OCI-LY7 (cell line): ENCODE measurements at regions not wholly inside any gene's neighbourhood (a gene's known extent, or its start where the extent isn't known, plus 50 kb on each side); places are given as distances from the start of the nearest gene placed in this dataset.

Experiments
- BruUV-seq: library from RNA; stranded (reverse); fragments of 400-500 nt; replicated peaks from 2 replicates; lab custom pipeline; 2021; lab: Mats Ljungman, UMichigan
- CTCF ChIA-PET: fragments of 300-600 bp; sonication (Branson Sonifier 250); formaldehyde crosslinking; loops from one replicate; lab custom pipeline; 2022; ENCODE audit warnings: antibody characterized with exemption; ENCODE audit not compliant: unreplicated experiment; lab: Charles Lee
- POLR2A ChIA-PET: fragments of 300-600 bp; sonication (Branson Sonifier 250); formaldehyde crosslinking; loops from one replicate; lab custom pipeline; 2022; ENCODE audit warnings: antibody characterized with exemption; lab: Charles Lee
- DNase-seq: peaks from one replicate; pipeline ENCODE4 v3.0.0-alpha.2; 2015; ENCODE audit warnings: low spot score
- H2AFZ ChIP-seq: fragments of 200-600 bp; sonication (generic), shearing (Covaris generic); 2 replicates; pipeline ENCODE4 v1.6.1; 2014; ENCODE audit warnings: mild to moderate bottlenecking, antibody characterized with exemption, low read length, moderate library complexity
- H3K27ac ChIP-seq: fragments of 200-600 bp; sonication (generic); 2 replicates; pipeline ENCODE4 v1.5.1; 2014; ENCODE audit warnings: mixed run types, low read depth, mild to moderate bottlenecking, moderate library complexity, low read length, inconsistent platforms; ENCODE audit not compliant: poor library complexity, severe bottlenecking
- H3K36me3 ChIP-seq: fragments of 200-600 bp; sonication (generic); 2 replicates; pipeline ENCODE4 v1.6.1; 2014; ENCODE audit warnings: mild to moderate bottlenecking, antibody characterized with exemption, low read length, moderate library complexity, mixed read lengths; ENCODE audit not compliant: insufficient read depth
- H3K4me1 ChIP-seq: fragments of 200-600 bp; sonication (generic); 2 replicates; pipeline ENCODE4 v1.5.1; 2014; ENCODE audit warnings: mild to moderate bottlenecking, low read length; ENCODE audit not compliant: insufficient read depth, poor library complexity, severe bottlenecking
- H3K4me2 ChIP-seq: fragments of 200-600 bp; sonication (generic); 2 replicates; pipeline ENCODE4 v1.6.1; 2014; ENCODE audit warnings: mild to moderate bottlenecking, low read length
- H3K4me3 ChIP-seq: fragments of 200-600 bp; sonication (generic); 2 replicates; pipeline ENCODE4 v1.5.1; 2014; ENCODE audit warnings: mild to moderate bottlenecking, low read depth, low read length; ENCODE audit not compliant: poor library complexity, severe bottlenecking
- H3K79me2 ChIP-seq: fragments of 200-600 bp; sonication (generic); 2 replicates; pipeline ENCODE4 v1.6.1; 2016; ENCODE audit warnings: low read depth, mild to moderate bottlenecking, low read length, moderate library complexity, mixed read lengths; ENCODE audit not compliant: insufficient read depth
- H3K9me2 ChIP-seq: fragments of 200-600 bp; sonication (generic); 2 replicates; pipeline ENCODE4 v1.6.1; 2016; ENCODE audit warnings: mild to moderate bottlenecking, low read length, mixed read lengths; ENCODE audit not compliant: insufficient read depth
- H3K9me3 ChIP-seq: fragments of 200-600 bp; sonication (generic); 2 replicates; pipeline ENCODE4 v1.6.1; 2014; ENCODE audit warnings: mild to moderate bottlenecking, mixed run types, low read length, mixed read lengths
- H4K20me1 ChIP-seq: fragments of 200-600 bp; sonication (generic); 2 replicates; pipeline ENCODE4 v1.6.1; 2014; ENCODE audit warnings: mild to moderate bottlenecking, antibody characterized with exemption, low read length, moderate library complexity, mixed read lengths; ENCODE audit not compliant: insufficient read depth
- EZH2phosphoT487 ChIP-seq: fragments of 200-600 bp; sonication (generic); IDR thresholded peaks from 2 replicates; pipeline ENCODE4 v1.6.1; 2018; ENCODE audit warnings: low read depth, borderline replicate concordance, mild to moderate bottlenecking, mixed run types, antibody characterized with exemption, low read length, moderate library complexity, mixed read lengths
- intact Hi-C: fragments of 100-400 bp; cut with micrococcal nuclease; formaldehyde crosslinking; loops from one replicate; pipeline ENCODE4 v1.10.0; 2022; ENCODE audit not compliant: unreplicated experiment
- TF ChIP-seq, protein P1 (sequence below): fragments of 200-600 bp; sonication (generic); conservative IDR thresholded peaks from 2 replicates; pipeline ENCODE4 v1.5.1; 2014; ENCODE audit warnings: mild to moderate bottlenecking, antibody characterized with exemption, low read length, moderate library complexity, mixed read lengths

- Histone ChIP-seq H3K9me2 (no peaks in the 10 kb centered on the region), H4K20me1 (no peaks in the 10 kb centered on the region), H3K4me3 (no peak overlapping the region), H3K4me1 (no peaks in the 10 kb centered on the region), H3K27ac (no peak overlapping the region), H2AFZ (no peak overlapping the region), H3K36me3 (no peaks in the 10 kb centered on the region), H3K4me2 (no peak overlapping the region), H3K79me2 (no peaks in the 10 kb centered on the region), H3K9me3 (no peaks in the 10 kb centered on the region)
- TF ChIP-seq, protein P1, sequence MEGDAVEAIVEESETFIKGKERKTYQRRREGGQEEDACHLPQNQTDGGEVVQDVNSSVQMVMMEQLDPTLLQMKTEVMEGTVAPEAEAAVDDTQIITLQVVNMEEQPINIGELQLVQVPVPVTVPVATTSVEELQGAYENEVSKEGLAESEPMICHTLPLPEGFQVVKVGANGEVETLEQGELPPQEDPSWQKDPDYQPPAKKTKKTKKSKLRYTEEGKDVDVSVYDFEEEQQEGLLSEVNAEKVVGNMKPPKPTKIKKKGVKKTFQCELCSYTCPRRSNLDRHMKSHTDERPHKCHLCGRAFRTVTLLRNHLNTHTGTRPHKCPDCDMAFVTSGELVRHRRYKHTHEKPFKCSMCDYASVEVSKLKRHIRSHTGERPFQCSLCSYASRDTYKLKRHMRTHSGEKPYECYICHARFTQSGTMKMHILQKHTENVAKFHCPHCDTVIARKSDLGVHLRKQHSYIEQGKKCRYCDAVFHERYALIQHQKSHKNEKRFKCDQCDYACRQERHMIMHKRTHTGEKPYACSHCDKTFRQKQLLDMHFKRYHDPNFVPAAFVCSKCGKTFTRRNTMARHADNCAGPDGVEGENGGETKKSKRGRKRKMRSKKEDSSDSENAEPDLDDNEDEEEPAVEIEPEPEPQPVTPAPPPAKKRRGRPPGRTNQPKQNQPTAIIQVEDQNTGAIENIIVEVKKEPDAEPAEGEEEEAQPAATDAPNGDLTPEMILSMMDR: no peak
- TF ChIP-seq EZH2phosphoT487: no peak
- no TSS peak for BruUV-seq
- intact Hi-C loops: no loop called here
- CTCF ChIA-PET: no interaction called here
- DNase-seq: no peak
- POLR2A ChIA-PET: interaction anchor here (0.7 kb wide), 1 partner anchor 319 kb away, joined by 3 read pairs; no protein-coding TSS in a partner anchor
These were observed 77.9 kb upstream of the TNFSF4 start for GRCh38 chr1:173285048-173285447.

DNA sequence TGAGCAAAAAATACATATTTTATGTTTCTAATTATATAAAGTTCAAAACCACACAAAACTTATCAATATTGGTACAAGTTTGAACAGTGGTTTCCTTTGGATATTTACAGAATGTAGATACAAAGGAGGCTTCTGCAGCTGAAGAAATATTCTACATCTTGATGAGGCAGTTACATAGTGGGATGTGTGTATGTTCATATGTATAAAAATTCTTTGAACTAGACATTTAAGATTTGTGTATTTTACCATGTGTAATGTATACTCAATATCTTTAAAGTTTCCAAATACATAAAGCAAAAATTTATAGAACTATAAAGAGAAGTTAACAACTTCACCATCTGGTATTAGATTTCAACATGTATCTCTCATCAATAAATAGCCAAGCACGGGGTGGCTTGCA, 80.7 kb upstream of the TNFSF4 start:
- H3K4me2 ChIP-seq: no peak overlapping the region
- H3K27ac ChIP-seq: no peak overlapping the region
- no peaks in the 10 kb centered on the region for H3K9me2 ChIP-seq
- H3K9me3 ChIP-seq: no peaks in the 10 kb centered on the region
- TF ChIP-seq, protein P1: no peak
- no peak for TF ChIP-seq EZH2phosphoT487
- DNase-seq: no peak
- H3K4me1 ChIP-seq: no peaks in the 10 kb centered on the region
- H2AFZ ChIP-seq: no peak overlapping the region
- ChIA-PET CTCF (no interaction called here), POLR2A (no interaction called here)
- H4K20me1 ChIP-seq: no peaks in the 10 kb centered on the region
- no peak overlapping the region for H3K4me3 ChIP-seq
- no TSS peak for BruUV-seq
- no peaks in the 10 kb centered on the region for H3K36me3 ChIP-seq
- intact Hi-C loops: no loop called here
- H3K79me2 ChIP-seq: no peaks in the 10 kb centered on the region

DNA sequence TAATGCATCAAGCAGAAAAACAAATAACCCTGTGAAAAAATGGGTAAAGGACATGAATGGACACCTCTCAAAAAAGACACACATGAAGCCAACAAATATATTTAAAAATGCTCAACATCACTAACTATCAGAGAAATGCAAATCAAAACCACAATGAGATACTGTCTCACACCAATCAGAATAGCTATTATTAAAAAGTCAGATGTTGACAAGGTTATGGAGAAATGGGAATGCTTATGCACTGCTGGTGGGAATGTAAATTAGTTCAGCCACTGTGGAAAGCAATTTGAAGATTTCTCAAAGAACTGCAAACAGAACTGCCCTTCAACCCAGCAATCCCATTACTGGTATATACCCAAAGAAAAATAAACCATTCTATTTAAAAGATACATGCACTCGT, 86.6 kb upstream of the TNFSF4 start:
- no peaks in the 10 kb centered on the region for H4K20me1 ChIP-seq
- no peak for TF ChIP-seq EZH2phosphoT487
- TF ChIP-seq, protein P1: no peak
- H3K79me2 ChIP-seq: no peaks in the 10 kb centered on the region
- POLR2A ChIA-PET: no interaction called here
- no peak overlapping the region for H2AFZ ChIP-seq
- H3K4me3 ChIP-seq: no peak overlapping the region
- peaks cover 12% of the 10 kb centered on the region for H3K4me1 ChIP-seq
- H3K9me3 ChIP-seq: no peaks in the 10 kb centered on the region
- BruUV-seq: no TSS peak
- no peak for DNase-seq
- H3K27ac ChIP-seq: no peak overlapping the region
- no peak overlapping the region for H3K4me2 ChIP-seq
- H3K36me3 ChIP-seq: no peaks in the 10 kb centered on the region
- H3K9me2 ChIP-seq: no peaks in the 10 kb centered on the region
- CTCF ChIA-PET: no interaction called here
- intact Hi-C loops: no loop called here
